ENCODE measurements at regions not wholly inside any gene's neighbourhood (a gene's known extent, or its start where the extent isn't known, plus 50 kb on each side); places are given as distances from the start of the nearest gene placed in this dataset.

DNA sequence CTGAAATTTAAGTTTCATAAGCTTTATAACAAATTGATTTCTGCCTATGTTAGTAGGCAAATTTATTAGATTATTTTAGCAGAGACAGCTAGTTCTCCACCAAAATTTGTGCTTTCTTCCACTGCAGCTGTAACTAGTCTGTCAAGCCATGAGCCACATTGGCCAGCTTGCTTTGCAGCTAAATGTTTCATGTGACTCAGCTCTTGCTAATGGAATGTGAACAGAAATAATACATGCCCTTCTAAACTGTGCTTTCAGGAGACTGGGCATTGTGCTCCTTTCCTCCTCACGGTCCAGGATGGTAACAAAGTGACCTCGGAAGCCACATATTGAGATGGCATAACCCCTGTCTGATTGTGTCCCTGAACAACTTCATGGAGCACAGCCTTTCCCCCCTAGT, 51.3 kb upstream of the KPNA4 start:
- ATAC-seq (ENCODE audit: low read depth), result peak; percentile 98
- no TSS peak for BruUV-seq (replicated peaks)
- Histone ChIP-seq H2BK20ac (ENCODE audit: low read depth, low read length) (no peak overlapping the region), H2AK9ac (replicated peaks; ENCODE audit: low read depth, low read length, poor library complexity) (no peak overlapping the region), H4K91ac (ENCODE audit: insufficient read depth, low read depth, low read length) (no peak overlapping the region), H4K5ac (ENCODE audit: low read depth, low read length) (no peak overlapping the region), H3K27ac (ENCODE audit: insufficient read depth, low read length) (no peak overlapping the region), H3K14ac (replicated peaks; ENCODE audit: low read depth, low read length) (0 out of 2 replicates have a peak overlapping the region, but pooled peaks have one; percentile 55), H3K18ac (ENCODE audit: low read depth, low read length) (no peak overlapping the region), H3K9ac (ENCODE audit: low read depth, low read length) (no peak overlapping the region), H3K4me2 (ENCODE audit: low read depth, low read length) (peak overlapping the region; percentile 27; the same call in 1 of the 2 replicates), H2AK5ac (ENCODE audit: low read depth, low read length) (no peak overlapping the region), H3K4ac (ENCODE audit: low read depth, low read length) (no peak overlapping the region), H2BK5ac (ENCODE audit: low read depth, low read length, poor library complexity, severe bottlenecking) (no peak overlapping the region), H3K36me3 (ENCODE audit: control insufficient read depth, insufficient read depth, low read length) (no peaks in the 10 kb centered on the region), H2BK120ac (ENCODE audit: low read depth, low read length) (0 out of 2 replicates have a peak overlapping the region, but pooled peaks have one; percentile 16), H3K4me3 (ENCODE audit: insufficient read depth, low read depth, low read length) (no peak overlapping the region), H3K27me3 (ENCODE audit: control insufficient read depth, insufficient read depth, low read length) (peaks cover 5% of the 10 kb centered on the region), H3K56ac (ENCODE audit: extremely low read depth, insufficient read depth, low read length) (no peak overlapping the region), H2AFZ (replicated peaks; ENCODE audit: low read length, poor library complexity) (peak overlapping the region; percentile 74), H2BK15ac (ENCODE audit: low read depth, low read length) (no peak overlapping the region), H4K8ac (ENCODE audit: low read depth in 2 of 2, low read length in 2 of 2) (no peak overlapping the region), H3K9me1 (ENCODE audit: insufficient read depth, low read length) (no peaks in the 10 kb centered on the region), H3K79me1 (ENCODE audit: low read depth in 1 of 2, low read length in 2 of 2) (no peaks in the 10 kb centered on the region), H3K23ac (ENCODE audit: low read depth, low read length) (no peak overlapping the region), H4K20me1 (ENCODE audit: insufficient read depth, low read length) (no peaks in the 10 kb centered on the region), H3K9me3 (ENCODE audit: control insufficient read depth, insufficient read depth, low read length) (no peaks in the 10 kb centered on the region), H3K4me1 (ENCODE audit: control insufficient read depth, insufficient read depth, low read length) (peaks cover 5% of the 10 kb centered on the region)
- CTCF ChIA-PET, result interaction anchor here (0.5 kb wide), 1 partner anchor 45 kb away, joined by 3 read pairs; no protein-coding TSS in a partner anchor
- TF ChIP-seq MAZ (IDR thresholded peaks at IDR 0.05; ENCODE audit: borderline replicate concordance, low read depth, low read length), result no peak
- TF ChIP-seq MXI1 (IDR thresholded peaks at IDR 0.05; ENCODE audit: borderline replicate concordance, low read depth, low read length), result no peak
- DNase-seq, result peak; percentile 71
- dilution Hi-C loops (cut with HindIII; ENCODE audit: low sequenced_read_pairs, unreplicated experiment), result no loop called here
- POLR2A ChIA-PET (ENCODE audit: unreplicated experiment), result no interaction called here
- intact Hi-C loops (cut with micrococcal nuclease), result no loop called here
- no CpG with 5 or more reads among the region's 2 CpGs for WGBS, 2 experiments (ENCODE audit: extremely low coverage in 2 of 2, insufficient read length in 1 of 2)
- in situ Hi-C loops (cut with MboI; ENCODE audit: low sequenced_read_pairs), result no loop called here
